ENCODE measurements at regions not wholly inside any gene's neighbourhood (a gene's known extent, or its start where the extent isn't known, plus 50 kb on each side); places are given as distances from the start of the nearest gene placed in this dataset.

DNA sequence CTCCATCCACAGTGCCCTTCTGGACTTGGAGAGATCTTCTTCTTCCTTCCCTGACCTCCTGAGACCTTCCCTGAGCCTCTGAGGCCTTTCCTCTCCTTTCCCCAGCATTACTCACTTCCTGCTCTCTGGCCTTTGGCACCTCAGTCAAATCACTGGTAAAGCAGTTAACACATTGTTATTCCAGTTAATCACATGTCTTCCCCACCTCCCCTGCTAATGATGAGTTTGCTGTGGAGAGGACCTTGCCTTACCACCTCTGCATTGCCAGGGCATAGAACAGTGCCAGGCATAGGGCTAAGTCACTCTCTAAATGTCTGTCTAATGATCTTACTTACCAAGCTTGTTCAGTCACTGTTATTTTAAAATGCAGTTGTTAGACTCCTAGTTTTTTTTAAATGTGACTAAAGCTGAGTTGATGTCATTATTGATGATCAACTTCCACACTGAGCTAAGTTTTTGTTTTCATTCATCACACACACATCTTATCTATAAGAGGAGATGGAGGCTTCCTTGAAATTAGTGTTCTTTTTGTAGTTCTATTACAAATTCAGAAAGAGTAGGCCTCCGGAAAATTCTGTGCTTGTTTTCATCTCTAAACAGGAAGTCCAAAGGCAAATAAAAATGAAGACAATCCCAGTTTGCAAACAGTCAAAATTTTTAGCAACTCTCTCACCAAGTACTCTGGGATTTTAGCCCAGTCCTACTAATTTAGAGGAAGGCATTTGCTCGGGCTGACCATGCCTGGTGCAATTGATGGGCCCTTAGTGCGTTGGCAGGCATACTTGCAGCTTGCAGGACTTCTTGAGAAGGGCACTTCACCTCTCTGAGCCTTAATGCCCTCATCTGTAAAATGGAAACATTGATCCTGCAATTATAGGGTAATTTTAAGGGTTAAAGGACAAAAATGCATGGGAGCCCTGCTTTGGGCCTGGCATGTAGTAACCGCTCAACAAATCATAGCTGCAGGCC lies 113.7 kb upstream of the SPRED2 start (continued):
- TF ChIP-seq SKI (IDR thresholded peaks at IDR 0.05; ENCODE audit: partially characterized antibody) = no peak
- no peak for TF ChIP-seq FOXP1 (IDR thresholded peaks at IDR 0.05)
- TF ChIP-seq FOXP1 (CRISPR knock-in tag; IDR thresholded peaks at IDR 0.05) = 0 out of 2 replicates have a peak, but pooled peaks have one; percentile 11
- TF ChIP-seq MATR3 (CRISPR knock-in tag; IDR thresholded peaks at IDR 0.05) = no peak
- TF ChIP-seq, protein P1, sequence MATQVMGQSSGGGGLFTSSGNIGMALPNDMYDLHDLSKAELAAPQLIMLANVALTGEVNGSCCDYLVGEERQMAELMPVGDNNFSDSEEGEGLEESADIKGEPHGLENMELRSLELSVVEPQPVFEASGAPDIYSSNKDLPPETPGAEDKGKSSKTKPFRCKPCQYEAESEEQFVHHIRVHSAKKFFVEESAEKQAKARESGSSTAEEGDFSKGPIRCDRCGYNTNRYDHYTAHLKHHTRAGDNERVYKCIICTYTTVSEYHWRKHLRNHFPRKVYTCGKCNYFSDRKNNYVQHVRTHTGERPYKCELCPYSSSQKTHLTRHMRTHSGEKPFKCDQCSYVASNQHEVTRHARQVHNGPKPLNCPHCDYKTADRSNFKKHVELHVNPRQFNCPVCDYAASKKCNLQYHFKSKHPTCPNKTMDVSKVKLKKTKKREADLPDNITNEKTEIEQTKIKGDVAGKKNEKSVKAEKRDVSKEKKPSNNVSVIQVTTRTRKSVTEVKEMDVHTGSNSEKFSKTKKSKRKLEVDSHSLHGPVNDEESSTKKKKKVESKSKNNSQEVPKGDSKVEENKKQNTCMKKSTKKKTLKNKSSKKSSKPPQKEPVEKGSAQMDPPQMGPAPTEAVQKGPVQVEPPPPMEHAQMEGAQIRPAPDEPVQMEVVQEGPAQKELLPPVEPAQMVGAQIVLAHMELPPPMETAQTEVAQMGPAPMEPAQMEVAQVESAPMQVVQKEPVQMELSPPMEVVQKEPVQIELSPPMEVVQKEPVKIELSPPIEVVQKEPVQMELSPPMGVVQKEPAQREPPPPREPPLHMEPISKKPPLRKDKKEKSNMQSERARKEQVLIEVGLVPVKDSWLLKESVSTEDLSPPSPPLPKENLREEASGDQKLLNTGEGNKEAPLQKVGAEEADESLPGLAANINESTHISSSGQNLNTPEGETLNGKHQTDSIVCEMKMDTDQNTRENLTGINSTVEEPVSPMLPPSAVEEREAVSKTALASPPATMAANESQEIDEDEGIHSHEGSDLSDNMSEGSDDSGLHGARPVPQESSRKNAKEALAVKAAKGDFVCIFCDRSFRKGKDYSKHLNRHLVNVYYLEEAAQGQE (IDR thresholded peaks at IDR 0.05; ENCODE audit: borderline replicate concordance in 1 of 2, low read depth in 1 of 2, low read length in 2 of 2) = no peak
- peak; percentile 43 to 69; a peak in 1 of 4 replicates for TF ChIP-seq NR2F1 (CRISPR knock-in tag; IDR thresholded peaks at IDR 0.05)
- TF ChIP-seq SALL1 (CRISPR knock-in tag; IDR thresholded peaks at IDR 0.05) = 0 out of 2 replicates have a peak, but pooled peaks have one; percentile 5
- TF ChIP-seq ZSCAN30 (CRISPR knock-in tag; IDR thresholded peaks at IDR 0.05) = no peak
- no peak for TF ChIP-seq DNMT3B (CRISPR knock-in tag; conservative IDR thresholded peaks at IDR 0.05)
- TF ChIP-seq, protein P2, sequence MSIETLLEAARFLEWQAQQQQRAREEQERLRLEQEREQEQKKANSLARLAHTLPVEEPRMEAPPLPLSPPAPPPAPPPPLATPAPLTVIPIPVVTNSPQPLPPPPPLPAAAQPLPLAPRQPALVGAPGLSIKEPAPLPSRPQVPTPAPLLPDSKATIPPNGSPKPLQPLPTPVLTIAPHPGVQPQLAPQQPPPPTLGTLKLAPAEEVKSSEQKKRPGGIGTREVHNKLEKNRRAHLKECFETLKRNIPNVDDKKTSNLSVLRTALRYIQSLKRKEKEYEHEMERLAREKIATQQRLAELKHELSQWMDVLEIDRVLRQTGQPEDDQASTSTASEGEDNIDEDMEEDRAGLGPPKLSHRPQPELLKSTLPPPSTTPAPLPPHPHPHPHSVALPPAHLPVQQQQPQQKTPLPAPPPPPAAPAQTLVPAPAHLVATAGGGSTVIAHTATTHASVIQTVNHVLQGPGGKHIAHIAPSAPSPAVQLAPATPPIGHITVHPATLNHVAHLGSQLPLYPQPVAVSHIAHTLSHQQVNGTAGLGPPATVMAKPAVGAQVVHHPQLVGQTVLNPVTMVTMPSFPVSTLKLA (IDR thresholded peaks at IDR 0.05) = peak; percentile 74
- no peak for TF ChIP-seq EP300 (IDR thresholded peaks at IDR 0.05; ENCODE audit: low read depth in 2 of 2, low read length in 2 of 2)
- no peak for TF ChIP-seq EP300 (CRISPR knock-in tag; IDR thresholded peaks at IDR 0.05; ENCODE audit: borderline replicate concordance)
- no peak for TF ChIP-seq NFKB2 (CRISPR knock-in tag; IDR thresholded peaks at IDR 0.05; ENCODE audit: borderline replicate concordance)
- TF ChIP-seq RARG (CRISPR knock-in tag; IDR thresholded peaks at IDR 0.05; ENCODE audit: low read depth) = no peak
- TF ChIP-seq SP4 (CRISPR knock-in tag; IDR thresholded peaks at IDR 0.05) = no peak
- TF ChIP-seq RCOR2 (CRISPR knock-in tag; IDR thresholded peaks at IDR 0.05) = peak; percentile 41; the same call in 1 of the 2 replicates
- TF ChIP-seq AKAP8 (CRISPR knock-in tag; IDR thresholded peaks at IDR 0.05) = no peak
- no peak; the same call in 1 of the 2 replicates for TF ChIP-seq HMG20A (CRISPR knock-in tag; IDR thresholded peaks at IDR 0.05; ENCODE audit: borderline replicate concordance)
- TF ChIP-seq, protein P3, sequence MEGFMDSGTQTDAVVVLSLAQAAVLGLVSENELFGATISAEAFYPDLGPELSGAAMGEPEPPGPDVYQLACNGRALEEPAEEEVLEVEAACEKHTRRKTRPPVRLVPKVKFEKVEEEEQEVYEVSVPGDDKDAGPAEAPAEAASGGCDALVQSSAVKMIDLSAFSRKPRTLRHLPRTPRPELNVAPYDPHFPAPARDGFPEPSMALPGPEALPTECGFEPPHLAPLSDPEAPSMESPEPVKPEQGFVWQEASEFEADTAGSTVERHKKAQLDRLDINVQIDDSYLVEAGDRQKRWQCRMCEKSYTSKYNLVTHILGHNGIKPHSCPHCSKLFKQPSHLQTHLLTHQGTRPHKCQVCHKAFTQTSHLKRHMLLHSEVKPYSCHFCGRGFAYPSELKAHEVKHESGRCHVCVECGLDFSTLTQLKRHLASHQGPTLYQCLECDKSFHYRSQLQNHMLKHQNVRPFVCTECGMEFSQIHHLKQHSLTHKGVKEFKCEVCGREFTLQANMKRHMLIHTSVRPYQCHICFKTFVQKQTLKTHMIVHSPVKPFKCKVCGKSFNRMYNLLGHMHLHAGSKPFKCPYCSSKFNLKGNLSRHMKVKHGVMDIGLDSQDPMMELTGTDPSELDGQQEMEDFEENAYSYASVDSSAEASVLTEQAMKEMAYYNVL (CRISPR knock-in tag; IDR thresholded peaks at IDR 0.05; ENCODE audit: borderline replicate concordance) = no peak
- TF ChIP-seq ETV5 (CRISPR knock-in tag; IDR thresholded peaks at IDR 0.05; ENCODE audit: borderline replicate concordance) = peak; percentile 76; the same call in 1 of the 2 replicates
- peak; percentile 70 for TF ChIP-seq FOSL2 (CRISPR knock-in tag; IDR thresholded peaks at IDR 0.05)
- no peak for TF ChIP-seq NFE2 (CRISPR knock-in tag; IDR thresholded peaks at IDR 0.05)
- 0 out of 2 replicates have a peak, but pooled peaks have one; percentile 48 for TF ChIP-seq ZNF605 (CRISPR knock-in tag; IDR thresholded peaks at IDR 0.05)
- no peak for TF ChIP-seq ISL2 (CRISPR knock-in tag; IDR thresholded peaks at IDR 0.05)
